Tibial nerve (tissue), 4 donors: ENCODE measurements at regions not wholly inside any gene's neighbourhood (a gene's known extent, or its start where the extent isn't known, plus 50 kb on each side); places are given as distances from the start of the nearest gene placed in this dataset.

ENCODE experiments used
- EP300 ChIP-seq, 2 donors: sonication (generic); formaldehyde crosslinking; IDR thresholded peaks; one replicate each; pipeline ENCODE4 v1.6.1; 2017; ENCODE audit warnings: antibody characterized with exemption in 2 of 2, mild to moderate bottlenecking in 1 of 2
- POLR2A ChIP-seq, 2 donors: fragments of 450-650 bp; IDR thresholded peaks; one replicate each; pipeline ENCODE4 v1.6.1; 2017; ENCODE audit warnings: antibody characterized with exemption in 2 of 2, mild to moderate bottlenecking in 2 of 2, moderate library complexity in 2 of 2
- TF ChIP-seq, protein P1 (sequence below), 5 experiments: fragments of 200-600 bp in 3 of 5; fragments of 450-650 bp in 2 of 5; sonication (generic) in 3 of 5; IDR thresholded peaks; one replicate each; pipeline ENCODE4 v1.5.1; 2016 to 2019; ENCODE audit warnings: antibody characterized with exemption in 5 of 5, mild to moderate bottlenecking in 3 of 5, moderate library complexity in 2 of 5

DNA sequence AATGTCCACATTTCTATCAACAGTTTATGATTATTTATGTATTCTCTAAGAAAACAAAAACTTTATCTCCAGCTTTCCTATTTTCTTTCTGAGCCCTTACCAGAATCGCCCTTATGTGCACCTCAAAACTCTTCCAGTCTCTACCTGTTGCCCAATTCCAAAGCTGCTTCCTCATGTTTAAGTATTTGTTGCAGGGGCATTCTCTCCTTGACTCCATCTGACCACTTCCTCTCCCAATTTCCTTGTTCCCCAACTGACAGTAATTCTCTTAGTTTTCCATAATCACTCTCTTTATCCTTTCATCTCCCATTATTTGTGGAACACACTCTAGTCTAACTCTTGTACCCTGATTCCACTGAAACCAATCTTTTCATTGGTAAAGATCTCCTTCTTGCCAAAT, 105.4 kb upstream of the RBBP8 start:
- TF ChIP-seq, protein P1, sequence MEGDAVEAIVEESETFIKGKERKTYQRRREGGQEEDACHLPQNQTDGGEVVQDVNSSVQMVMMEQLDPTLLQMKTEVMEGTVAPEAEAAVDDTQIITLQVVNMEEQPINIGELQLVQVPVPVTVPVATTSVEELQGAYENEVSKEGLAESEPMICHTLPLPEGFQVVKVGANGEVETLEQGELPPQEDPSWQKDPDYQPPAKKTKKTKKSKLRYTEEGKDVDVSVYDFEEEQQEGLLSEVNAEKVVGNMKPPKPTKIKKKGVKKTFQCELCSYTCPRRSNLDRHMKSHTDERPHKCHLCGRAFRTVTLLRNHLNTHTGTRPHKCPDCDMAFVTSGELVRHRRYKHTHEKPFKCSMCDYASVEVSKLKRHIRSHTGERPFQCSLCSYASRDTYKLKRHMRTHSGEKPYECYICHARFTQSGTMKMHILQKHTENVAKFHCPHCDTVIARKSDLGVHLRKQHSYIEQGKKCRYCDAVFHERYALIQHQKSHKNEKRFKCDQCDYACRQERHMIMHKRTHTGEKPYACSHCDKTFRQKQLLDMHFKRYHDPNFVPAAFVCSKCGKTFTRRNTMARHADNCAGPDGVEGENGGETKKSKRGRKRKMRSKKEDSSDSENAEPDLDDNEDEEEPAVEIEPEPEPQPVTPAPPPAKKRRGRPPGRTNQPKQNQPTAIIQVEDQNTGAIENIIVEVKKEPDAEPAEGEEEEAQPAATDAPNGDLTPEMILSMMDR (IDR thresholded peaks at IDR 0.05), result no peak
- TF ChIP-seq POLR2A (IDR thresholded peaks at IDR 0.05) (no peak), EP300 (IDR thresholded peaks at IDR 0.05) (no peak)
